PC-3 (cell line): ENCODE measurements at regions not wholly inside any gene's neighbourhood (a gene's known extent, or its start where the extent isn't known, plus 50 kb on each side); places are given as distances from the start of the nearest gene placed in this dataset.

Source experiments
- ATAC-seq: fragments of 200-7000 bp; cut with Tn5 transposase; 2 replicates; pipeline ENCODE4 v1.9.1; 2020; ENCODE audit warnings: mild to moderate bottlenecking, moderate library complexity
- BruUV-seq: library from RNA; stranded (reverse); fragments of 400-500 nt; replicated peaks from 2 replicates; lab custom pipeline; 2021; lab: Mats Ljungman, UMichigan
- CTCF ChIA-PET: fragments of 300-600 bp; sonication (Branson Sonifier 250); formaldehyde crosslinking; loops from one replicate; lab custom pipeline; 2022; ENCODE audit warnings: antibody characterized with exemption; lab: Charles Lee
- POLR2A ChIA-PET: fragments of 300-600 bp; sonication (Branson Sonifier 250); formaldehyde crosslinking; loops from one replicate; lab custom pipeline; 2022; ENCODE audit warnings: antibody characterized with exemption; ENCODE audit not compliant: unreplicated experiment; lab: Charles Lee
- DNase-seq: peaks from one replicate; pipeline ENCODE4 v3.0.0-alpha.2; 2015
- H2AFZ ChIP-seq: fragments of 300-600 bp; sonication (generic); 2 replicates; pipeline ENCODE4 v1.6.0; 2016; ENCODE audit warnings: antibody characterized with exemption, low read length
- H3F3A ChIP-seq: fragments of 300-600 bp; sonication (generic); one replicate; pipeline ENCODE4 v1.6.0; 2017; ENCODE audit warnings: antibody characterized with exemption, low read length, control low read depth, mild to moderate bottlenecking; ENCODE audit not compliant: unreplicated experiment
- H3K27ac ChIP-seq: fragments of 300-600 bp; sonication (generic); 2 replicates; pipeline ENCODE4 v1.5.1; 2016; ENCODE audit warnings: mild to moderate bottlenecking, low read length
- H3K27me3 ChIP-seq: fragments of 300-600 bp; sonication (generic); 2 replicates; pipeline ENCODE4 v1.6.1; 2016; ENCODE audit warnings: low read length, mixed read lengths
- H3K36me3 ChIP-seq: fragments of 300-600 bp; sonication (generic); 2 replicates; pipeline ENCODE4 v1.6.1; 2016; ENCODE audit warnings: low read depth, mixed run types, low read length, mixed read lengths
- H3K4me1 ChIP-seq: fragments of 300-600 bp; sonication (generic); 2 replicates; pipeline ENCODE4 v1.5.1; 2016; ENCODE audit warnings: low read length; ENCODE audit not compliant: insufficient read depth
- H3K4me2 ChIP-seq: fragments of 300-600 bp; sonication (generic); 2 replicates; pipeline ENCODE4 v1.6.0; 2016; ENCODE audit warnings: low read length
- H3K4me3 ChIP-seq: fragments of 300-600 bp; sonication (generic); 2 replicates; pipeline ENCODE4 v1.5.1; 2016; ENCODE audit warnings: mild to moderate bottlenecking, low read length, mixed read lengths
- H3K79me2 ChIP-seq: fragments of 300-600 bp; sonication (generic); 2 replicates; pipeline ENCODE4 v1.6.1; 2017; ENCODE audit warnings: low read length, mixed read lengths
- H3K9ac ChIP-seq: fragments of 300-600 bp; sonication (generic); 2 replicates; pipeline ENCODE4 v1.6.0; 2016; ENCODE audit warnings: mild to moderate bottlenecking, low read length
- H3K9me2 ChIP-seq: fragments of 300-600 bp; sonication (generic); replicated peaks from 2 replicates; pipeline ENCODE4 v1.6.1; 2016; ENCODE audit warnings: mixed run types, low read length, mixed read lengths
- H3K9me3 ChIP-seq: fragments of 300-600 bp; sonication (generic); 2 replicates; pipeline ENCODE4 v1.6.1; 2016; ENCODE audit warnings: low read length, mixed read lengths
- H4K20me1 ChIP-seq: fragments of 300-600 bp; sonication (generic); 2 replicates; pipeline ENCODE4 v1.6.1; 2016; ENCODE audit warnings: low read length, mixed read lengths
- CTCF ChIP-seq: fragments of 300-600 bp; sonication (generic); conservative IDR thresholded peaks from 2 replicates; pipeline ENCODE4 v1.5.1; 2017; ENCODE audit warnings: antibody characterized with exemption, low read depth, mild to moderate bottlenecking, low read length
- EZH2 ChIP-seq: fragments of 300-600 bp; sonication (generic); IDR thresholded peaks from one replicate; pipeline ENCODE4 v1.6.1; 2017; ENCODE audit warnings: antibody characterized with exemption, mild to moderate bottlenecking, low read length; ENCODE audit not compliant: unreplicated experiment
- EZH2phosphoT487 ChIP-seq: fragments of 300-600 bp; sonication (generic); IDR thresholded peaks from 2 replicates; pipeline ENCODE4 v1.6.1; 2018; ENCODE audit warnings: mild to moderate bottlenecking, antibody characterized with exemption, low read length, borderline replicate concordance
- intact Hi-C: fragments of 100-400 bp; cut with micrococcal nuclease; formaldehyde crosslinking; loops from 2 replicates; pipeline ENCODE4 v1.9.0; 2023

GRCh38 chr12:53849656-53850055 lies 89.0 kb upstream of the HOXC13 start:
- Histone ChIP-seq H3K9me2 (no peaks in the 10 kb centered on the region), H2AFZ (no peak overlapping the region), H3K4me3 (no peak overlapping the region), H3K79me2 (no peaks in the 10 kb centered on the region), H4K20me1 (no peaks in the 10 kb centered on the region), H3K9ac (no peak overlapping the region), H3K27ac (no peak overlapping the region), H3K4me2 (no peak overlapping the region), H3K27me3 (no peaks in the 10 kb centered on the region), H3K4me1 (peaks cover 31% of the 10 kb centered on the region), H3K9me3 (no peaks in the 10 kb centered on the region), H3K36me3 (no peaks in the 10 kb centered on the region), H3F3A (no peaks in the 10 kb centered on the region)
- intact Hi-C loops, result no loop called here
- no peak for TF ChIP-seq EZH2
- TF ChIP-seq CTCF, result no peak
- no peak for TF ChIP-seq EZH2phosphoT487
- CTCF ChIA-PET, result no interaction called here
- DNase-seq (no peak), ATAC-seq (no peak)
- POLR2A ChIA-PET, result no interaction called here
- BruUV-seq, result no TSS peak

- Histone ChIP-seq H3F3A (no peaks in the 10 kb centered on the region), H3K4me2 (no peak overlapping the region), H3K36me3 (no peaks in the 10 kb centered on the region), H3K79me2 (no peaks in the 10 kb centered on the region), H3K4me3 (no peak overlapping the region), H3K27me3 (no peaks in the 10 kb centered on the region), H2AFZ (no peak overlapping the region), H4K20me1 (no peaks in the 10 kb centered on the region), H3K9me3 (no peaks in the 10 kb centered on the region), H3K27ac (no peak overlapping the region), H3K9ac (no peak overlapping the region), H3K9me2 (no peaks in the 10 kb centered on the region), H3K4me1 (peaks cover 7% of the 10 kb centered on the region)
- ATAC-seq, result no peak
- no peak for TF ChIP-seq CTCF
- TF ChIP-seq EZH2phosphoT487, result no peak
- no peak for TF ChIP-seq EZH2
- ChIA-PET POLR2A (no interaction called here), CTCF (no interaction called here)
- no TSS peak for BruUV-seq
- intact Hi-C loops, result no loop called here
- DNase-seq, result no peak
Measured at GRCh38 chr12:53852061-53852460, 86.6 kb upstream of the HOXC13 start.

- POLR2A ChIA-PET, result no interaction called here
- peak overlapping the region; percentile 1; the same call in 1 of the 2 replicates for H3K4me2 ChIP-seq
Measured at GRCh38 chr12:53852992-53853391, 85.6 kb upstream of the HOXC13 start.

More at GRCh38 chr12:53852992-53853391, 85.6 kb upstream of the HOXC13 start:
- CTCF ChIA-PET, result no interaction called here
- H3K9me2 ChIP-seq, result no peaks in the 10 kb centered on the region
- BruUV-seq, result no TSS peak
- H3K36me3 ChIP-seq, result no peaks in the 10 kb centered on the region
- DNase-seq, result peak; percentile 32
- H3K27ac ChIP-seq, result no peak overlapping the region
- no peak overlapping the region for H3K9ac ChIP-seq
- H2AFZ ChIP-seq, result no peak overlapping the region
- H3K9me3 ChIP-seq, result no peaks in the 10 kb centered on the region
- ATAC-seq, result peak; percentile 86
- peaks cover 5% of the 10 kb centered on the region for H3K4me1 ChIP-seq
- H3K27me3 ChIP-seq, result no peaks in the 10 kb centered on the region
- H3F3A ChIP-seq, result no peaks in the 10 kb centered on the region
- TF ChIP-seq EZH2, result no peak
- no peaks in the 10 kb centered on the region for H4K20me1 ChIP-seq
- H3K79me2 ChIP-seq, result no peaks in the 10 kb centered on the region
- intact Hi-C loops, result no loop called here
- no peak overlapping the region for H3K4me3 ChIP-seq
